ENCODE measurements at regions not wholly inside any gene's neighbourhood (a gene's known extent, or its start where the extent isn't known, plus 50 kb on each side); places are given as distances from the start of the nearest gene placed in this dataset.
"Not testable (repeated sequence)": the region's sequence is repeated elsewhere in the genome, so short reads cannot be mapped to it uniquely, and the experiment has no call there.

DNA sequence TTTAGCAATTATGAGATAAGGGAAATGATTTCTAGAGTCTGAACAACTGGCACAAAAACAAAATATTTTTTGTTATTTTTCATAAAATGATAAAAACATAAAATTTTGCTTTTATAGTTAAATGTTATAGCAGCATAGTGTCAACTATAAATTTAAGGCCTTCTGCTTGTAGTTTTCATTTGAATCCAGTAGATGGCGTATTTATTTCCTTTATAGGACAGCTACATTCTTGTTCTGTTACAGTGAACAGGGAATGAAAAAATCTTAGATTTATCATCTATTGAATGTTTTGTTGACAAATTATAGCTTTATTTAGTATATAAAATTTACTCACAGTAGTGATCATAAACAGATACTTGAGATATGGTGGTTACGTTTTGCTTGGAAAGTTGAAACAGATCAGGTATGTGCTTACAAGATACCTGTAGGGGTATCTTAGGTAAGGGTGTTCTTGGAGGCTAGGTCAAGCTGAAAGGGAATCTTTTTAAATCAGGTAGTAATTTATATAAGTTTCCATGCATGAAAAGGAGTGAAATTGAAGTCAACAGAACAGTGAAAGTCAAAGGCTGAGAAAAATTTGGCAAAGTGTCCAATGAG, 239.3 kb upstream of the GRIN3A start:
- DNase-seq (ENCODE audit: low read depth): peak; percentile 24

DNA sequence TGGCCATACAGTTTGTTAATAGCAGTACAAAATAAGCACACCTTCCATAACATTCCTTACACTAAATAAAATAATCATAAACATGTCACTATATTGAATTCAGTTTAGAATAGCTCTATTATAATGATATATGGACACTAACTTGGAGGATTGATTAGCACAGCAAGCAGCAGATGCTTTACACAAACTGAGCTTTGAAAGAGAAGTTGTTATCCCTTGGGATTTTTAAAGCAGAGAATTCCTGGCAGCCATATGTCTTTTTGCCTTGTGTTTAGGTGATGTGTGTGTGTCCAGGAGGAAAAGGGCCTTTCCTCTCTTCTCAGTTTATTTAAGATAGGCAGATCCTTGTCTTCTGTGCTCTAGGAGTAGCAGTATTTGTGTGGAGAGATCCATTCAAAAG, 232.2 kb upstream of the GRIN3A start:
- DNase-seq (ENCODE audit: low read depth): no peak

DNA sequence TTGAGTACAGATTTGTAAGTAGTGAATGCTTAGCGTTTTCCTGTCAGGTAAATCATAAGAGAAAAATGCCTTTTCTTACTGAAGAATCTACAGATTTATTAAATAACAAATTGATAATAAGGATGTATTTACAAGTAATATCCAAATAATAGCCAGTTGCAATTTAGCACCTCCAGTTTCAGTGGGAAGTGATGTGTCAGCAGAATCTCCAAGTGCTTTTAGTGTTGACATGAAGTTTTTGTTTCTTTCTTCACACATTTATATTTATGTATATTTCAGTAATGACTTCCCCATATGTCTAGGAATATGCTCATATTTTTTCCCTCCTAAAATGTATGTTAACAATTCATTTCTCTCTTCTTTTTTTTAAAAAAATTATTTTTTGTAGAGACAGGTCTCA, 229.9 kb upstream of the GRIN3A start:
- DNase-seq (ENCODE audit: low read depth): no peak

DNA sequence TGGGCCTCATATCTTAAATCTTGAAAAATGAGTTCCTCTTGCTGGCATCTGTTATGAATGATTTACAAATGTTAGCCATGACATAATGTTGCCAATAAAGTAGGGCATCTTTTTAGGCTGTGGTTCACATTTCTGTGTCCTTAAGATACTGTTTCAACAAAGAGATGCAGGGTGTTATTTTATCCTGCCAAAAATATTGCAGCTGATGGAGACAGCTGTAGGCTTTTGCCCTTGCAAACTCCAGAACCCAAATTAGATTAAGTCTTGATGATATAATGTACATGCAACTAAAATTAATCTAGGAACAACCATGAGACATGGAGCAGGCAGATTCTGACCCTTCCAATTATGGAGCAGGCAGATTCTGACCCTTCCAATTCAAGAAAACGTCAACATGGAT, 228.2 kb upstream of the GRIN3A start:
- DNase-seq (ENCODE audit: low read depth): no peak

DNA sequence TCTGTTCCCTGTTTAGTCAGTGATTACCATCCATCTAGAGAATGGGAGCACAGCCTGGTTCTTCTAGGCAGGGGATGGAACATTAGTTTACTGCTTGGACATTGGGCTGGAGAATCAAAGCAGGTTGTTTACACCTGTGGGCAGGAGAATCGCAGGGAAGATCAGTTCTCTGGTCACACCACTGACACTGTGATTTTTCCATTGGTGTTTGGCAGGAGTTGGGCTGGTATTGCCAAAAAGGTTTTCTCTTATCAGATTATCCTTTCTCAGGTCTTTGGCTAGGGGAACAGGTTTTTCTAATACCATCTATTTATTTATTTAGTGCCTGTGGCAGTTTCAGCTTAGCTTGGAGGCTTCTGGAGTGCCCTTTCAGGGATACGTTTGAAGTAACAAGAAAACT, 219.3 kb upstream of the GRIN3A start:
- DNase-seq (ENCODE audit: low read depth): no peak

DNA sequence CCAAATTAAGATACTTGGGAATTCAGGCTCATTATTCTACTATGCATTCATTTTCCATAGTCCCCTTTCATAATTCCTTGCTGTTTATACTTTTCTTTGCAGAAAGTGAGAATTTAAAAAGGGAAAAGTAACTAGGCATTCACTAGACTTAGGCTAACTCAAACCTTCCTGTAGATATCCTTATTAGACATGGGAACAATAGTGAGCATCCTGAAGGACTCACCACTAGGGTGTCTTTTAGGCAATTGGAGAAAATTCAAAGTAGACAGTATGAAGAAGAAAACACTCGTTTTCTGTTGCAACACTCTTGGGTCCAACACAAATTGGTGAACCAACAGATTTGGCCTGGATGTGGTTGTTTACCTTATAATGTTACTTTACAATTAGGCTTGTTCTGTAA, 213.2 kb upstream of the GRIN3A start:
- no peak for DNase-seq (ENCODE audit: low read depth)

DNA sequence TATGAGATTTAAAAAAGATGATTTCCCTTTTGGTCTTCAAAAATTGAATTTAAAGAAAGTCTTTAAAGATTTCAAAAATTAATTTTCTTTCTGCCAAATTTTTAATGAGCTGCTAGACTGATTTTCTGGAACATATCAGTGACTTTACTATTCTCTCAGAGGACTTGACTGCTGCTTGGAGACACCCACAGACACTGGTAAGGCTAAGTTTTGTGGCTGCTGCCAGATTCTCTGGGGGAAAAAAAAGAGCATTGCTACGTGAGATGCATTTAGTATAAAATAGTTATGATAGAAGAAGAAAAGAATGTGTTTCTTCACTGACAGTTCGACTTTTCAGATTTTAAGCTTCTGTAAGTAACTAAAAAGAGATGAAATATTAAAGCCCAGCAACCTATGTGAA, 193.3 kb upstream of the GRIN3A start:
- no peak for DNase-seq (ENCODE audit: low read depth)

DNA sequence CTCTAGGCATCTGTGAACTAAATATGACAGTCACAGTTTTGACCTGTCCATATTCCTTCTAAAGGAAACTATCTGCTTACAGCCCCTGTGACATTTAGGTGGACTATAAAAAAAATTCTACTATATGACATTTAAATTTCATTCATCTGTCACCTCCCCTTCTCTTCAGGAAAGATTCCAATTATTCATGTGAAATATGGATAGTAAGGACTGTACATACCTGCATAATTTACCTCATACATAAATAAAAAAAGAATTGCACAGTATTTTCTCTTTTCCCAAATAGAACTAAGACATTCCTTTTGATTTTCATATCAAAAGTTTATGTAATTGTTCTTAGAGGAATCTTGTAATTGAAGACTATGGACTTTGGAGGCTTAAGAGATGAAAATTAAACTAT, 192.3 kb upstream of the GRIN3A start:
- no peak for DNase-seq (ENCODE audit: low read depth)

DNA sequence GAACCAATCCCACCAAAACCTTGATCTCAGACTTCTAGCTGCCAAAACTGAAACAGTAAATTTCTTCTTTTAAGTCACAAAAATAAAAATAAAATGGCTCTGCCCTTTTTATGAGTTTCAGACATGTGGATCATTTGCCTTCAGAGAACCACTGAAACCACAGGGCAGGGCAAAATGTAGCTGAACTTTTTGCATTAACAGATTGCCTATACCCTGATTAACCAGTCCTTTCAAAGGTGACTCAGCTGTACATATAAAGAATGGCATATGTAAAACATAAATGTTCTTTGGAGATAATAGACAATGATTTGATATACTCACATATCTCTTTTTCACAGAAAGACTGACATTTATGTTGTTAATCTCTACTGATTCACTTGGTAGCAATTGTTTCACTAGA, 187.1 kb upstream of the GRIN3A start:
- no peak for DNase-seq (ENCODE audit: low read depth)

DNA sequence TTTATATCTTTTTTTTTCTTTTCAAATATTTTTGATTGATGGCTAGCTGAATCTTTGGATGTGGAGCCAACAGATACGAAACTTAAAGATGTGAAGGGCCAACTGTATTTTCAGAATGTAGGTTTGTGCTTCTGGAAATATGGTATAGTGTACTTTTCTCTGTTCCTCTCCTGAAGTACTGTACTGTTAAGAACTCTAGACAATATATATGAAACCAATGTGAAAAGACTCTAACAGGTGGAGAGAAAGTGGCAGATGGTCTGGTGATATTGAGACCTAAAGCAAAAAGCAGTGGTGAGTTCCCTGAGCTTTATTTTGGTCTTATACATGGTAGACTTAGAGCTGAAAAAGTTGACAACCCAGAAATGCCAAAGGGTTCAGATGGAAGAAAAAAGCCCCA, 185.0 kb upstream of the GRIN3A start:
- DNase-seq (ENCODE audit: low read depth): no peak

DNA sequence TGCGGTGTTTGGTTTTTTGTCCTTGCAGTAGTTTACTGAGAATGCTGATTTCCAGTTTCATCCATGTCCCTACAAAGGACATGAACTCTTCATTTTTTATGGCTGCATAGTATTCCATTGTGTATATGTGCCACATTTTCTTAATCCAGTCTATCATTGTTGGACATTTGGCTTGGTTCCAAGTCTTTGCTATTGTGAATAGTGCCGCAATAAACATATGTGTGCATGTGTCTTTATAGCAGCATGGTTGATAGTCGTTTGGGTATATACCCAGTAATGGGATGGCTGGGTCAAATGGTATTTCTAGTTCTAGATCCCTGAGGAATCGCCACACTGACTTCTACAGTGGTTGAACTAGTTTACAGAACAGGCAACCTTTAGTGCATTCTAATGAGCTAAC, 178.5 kb upstream of the GRIN3A start:
- DNase-seq (ENCODE audit: low read depth): not testable (repeated sequence)

DNA sequence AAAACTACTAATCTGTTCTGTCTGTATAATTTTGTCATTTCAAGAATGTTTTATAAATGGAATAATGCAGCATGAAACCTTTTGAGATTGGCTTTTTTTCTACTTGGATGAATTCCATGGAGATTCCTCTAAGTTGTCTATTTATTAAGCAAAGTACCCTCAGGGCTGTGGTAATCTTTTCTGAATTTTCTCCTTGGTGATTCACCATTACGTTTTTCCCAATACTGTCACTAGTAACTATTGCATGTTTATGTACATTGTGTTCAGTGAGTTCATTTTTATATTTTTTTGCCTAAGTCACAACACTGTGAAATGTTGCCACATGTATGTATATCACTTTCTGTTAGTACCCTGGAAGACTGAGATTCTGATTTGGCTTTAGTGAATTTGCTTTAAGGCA, 177.0 kb upstream of the GRIN3A start:
- no peak for DNase-seq (ENCODE audit: low read depth)

DNA sequence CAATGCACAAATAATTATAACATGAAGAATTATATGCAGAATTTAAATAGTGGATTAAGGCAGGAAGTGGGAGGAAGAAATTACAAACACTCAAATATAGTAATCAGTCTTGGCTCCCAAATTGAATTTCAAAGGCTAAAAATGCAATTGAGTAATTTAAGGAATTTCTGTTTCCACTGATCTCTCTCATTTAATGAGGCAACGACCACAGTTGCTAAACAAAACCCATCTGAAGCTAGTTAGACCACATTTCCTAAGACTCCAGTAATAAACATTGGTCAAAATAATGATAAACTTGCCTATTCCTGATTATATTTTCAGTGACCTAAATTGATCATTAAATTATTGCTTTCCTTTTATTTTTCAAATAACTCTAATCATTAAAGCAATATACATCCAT, 174.3 kb upstream of the GRIN3A start:
- no peak for DNase-seq (ENCODE audit: low read depth)

DNA sequence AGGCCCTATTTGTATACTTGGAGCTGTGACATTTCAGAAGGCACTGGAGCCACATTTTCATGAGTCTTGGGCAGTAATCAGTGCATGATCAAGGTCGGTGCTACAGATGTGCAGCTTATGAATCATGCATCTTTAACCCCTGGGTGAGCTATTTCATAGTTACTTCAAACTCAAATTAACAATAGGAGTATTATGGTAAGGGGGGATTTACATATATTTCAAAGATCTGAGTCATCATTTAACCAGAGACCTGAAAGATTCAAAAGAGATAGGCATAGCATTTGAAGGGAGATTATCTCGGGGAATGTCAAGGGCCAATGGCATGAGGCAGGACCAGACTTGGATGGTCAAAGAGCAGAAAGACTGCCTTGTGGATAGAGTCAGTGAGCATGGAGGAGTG, 169.0 kb upstream of the GRIN3A start:
- DNase-seq (ENCODE audit: low read depth): no peak

DNA sequence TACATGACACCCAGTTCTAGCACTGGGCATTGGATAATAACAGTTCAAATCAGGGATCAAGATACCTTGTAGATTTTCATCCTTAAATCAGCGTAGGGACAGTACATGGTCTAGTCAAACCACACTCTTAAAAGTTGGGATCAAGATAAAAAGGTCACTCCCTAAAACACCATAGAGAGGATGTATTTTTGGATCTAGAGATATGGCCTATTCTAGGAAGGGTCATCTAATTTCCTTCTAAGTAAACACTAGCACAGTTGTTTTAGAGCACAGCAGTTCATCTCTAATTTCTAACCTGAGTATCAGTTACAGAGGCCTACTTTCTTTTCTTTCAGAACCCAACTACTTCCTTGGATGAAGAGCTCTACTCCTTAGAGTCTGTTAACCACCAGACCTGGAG, 166.4 kb upstream of the GRIN3A start:
- no peak for DNase-seq (ENCODE audit: low read depth)

DNA sequence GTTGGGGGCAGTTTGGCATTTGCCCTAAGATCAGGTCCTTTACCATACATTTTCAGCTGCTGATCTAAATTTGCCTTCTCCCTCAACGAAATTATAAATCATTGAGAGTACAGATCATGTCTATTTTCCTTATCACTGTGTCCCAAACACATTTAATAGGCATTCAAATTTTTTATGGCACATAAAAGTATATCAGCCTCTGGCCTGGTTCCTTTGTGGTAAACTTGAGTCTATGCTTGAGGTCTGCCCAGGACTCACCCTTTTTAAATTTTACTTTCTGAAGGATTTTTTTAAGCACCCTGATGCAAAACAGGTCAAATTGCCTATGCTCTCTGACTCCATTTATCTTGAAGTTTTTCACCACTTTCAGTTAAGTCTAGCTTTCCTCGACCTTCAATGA, 163.6 kb upstream of the GRIN3A start:
- no peak for DNase-seq (ENCODE audit: low read depth)

DNA sequence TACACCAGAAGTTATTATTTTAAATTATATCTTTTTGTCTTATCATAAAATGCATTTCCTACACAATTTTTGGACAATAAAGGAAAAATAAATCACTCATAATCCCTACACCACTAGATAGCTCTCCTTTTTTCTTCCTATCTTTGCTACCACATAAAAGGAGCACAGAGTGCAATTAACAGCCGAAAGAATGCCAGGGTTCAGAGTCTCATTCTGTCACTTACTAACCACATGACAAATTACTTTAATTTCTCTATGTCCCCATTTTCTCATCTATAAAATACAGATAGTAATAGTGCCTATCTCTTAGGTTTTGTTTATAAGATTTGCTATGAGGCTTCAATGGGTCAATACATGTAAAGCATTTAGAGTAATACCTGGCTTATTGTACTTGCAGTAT, 158.7 kb upstream of the GRIN3A start:
- DNase-seq (ENCODE audit: low read depth): no peak

DNA sequence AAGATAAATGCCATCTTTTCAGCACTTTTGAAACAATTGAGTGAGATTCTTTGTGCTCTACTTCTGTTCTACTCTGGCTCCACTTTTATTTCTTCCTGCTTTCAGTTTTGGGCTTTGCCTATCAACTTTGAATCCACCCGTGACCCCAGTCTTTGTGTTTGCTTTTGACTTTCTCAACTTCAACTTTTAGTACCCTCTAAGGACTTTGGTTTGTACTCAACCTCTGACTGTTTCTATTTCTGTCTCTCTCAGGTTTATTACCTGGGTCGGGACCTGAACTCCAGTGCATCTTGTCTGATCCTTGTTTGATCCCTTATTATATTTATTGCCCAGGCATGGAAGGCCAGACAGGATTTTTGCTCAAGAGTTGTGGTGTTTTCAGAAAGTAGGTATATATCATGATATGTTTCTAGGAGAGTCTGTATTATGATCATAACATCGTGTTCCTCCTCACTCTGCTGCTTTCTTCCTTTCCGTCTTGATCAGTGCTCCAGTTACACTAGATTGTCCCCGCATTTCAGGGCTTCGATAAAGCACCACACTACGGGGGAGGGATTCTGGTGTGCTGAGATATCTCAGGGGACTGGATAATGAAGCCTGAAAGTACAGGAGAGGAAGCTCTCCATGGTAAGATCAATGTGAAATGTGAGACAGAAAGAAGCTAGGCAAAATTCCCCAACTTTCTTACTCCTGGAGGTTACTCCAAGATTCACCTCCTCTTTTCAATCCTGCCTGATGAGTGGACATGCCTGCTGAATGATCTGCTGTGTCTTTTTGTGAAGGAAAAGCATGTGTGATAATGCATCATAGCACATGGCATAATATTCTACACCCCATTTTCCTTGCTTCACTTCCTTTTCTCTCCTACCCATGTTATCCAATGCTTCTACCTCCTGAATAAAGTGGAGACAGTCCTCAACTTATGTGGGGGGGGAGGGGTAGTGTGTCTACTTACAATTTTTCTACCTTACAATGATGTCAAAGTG, 155.5 kb upstream of the GRIN3A start:
- DNase-seq (ENCODE audit: low read depth): no peak

DNA sequence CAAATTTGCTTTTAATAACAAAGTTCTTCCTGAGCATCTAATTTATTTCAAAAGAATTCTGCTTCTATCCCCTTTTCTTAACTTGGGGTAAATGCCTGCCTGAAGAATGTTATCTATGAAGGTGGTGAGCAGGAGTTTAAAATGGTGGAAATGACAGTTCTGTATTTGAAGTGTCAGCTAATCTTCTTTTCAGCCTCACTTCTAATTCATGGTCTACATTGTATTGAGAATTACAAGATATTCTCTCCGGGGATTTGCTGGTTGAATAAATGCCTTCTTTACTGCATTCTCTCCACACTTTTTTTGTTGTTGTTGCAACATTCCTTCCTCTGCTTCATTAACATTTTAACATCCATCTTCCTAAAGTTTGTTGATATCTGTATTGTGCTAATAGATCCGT, 143.1 kb upstream of the GRIN3A start:
- DNase-seq (ENCODE audit: low read depth): no peak

DNA sequence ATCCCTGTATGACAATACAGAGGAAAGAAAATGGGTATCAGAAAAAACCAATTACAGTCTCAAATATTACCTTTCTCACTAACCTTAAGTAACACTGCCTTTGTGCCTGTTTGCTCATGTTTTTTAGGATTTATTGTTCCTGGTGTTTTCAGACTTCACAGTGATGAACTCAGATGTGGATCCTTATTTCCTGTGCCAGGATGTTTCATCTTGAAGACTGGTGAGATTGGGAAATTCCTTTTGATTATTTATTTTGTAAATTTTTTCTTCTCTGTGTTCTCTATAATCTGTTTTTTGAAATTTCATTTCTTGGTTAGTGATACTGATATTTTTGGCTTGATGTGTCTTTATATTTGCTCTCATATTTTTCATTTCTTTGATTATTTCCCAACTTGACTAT, 142.4 kb upstream of the GRIN3A start:
- no peak for DNase-seq (ENCODE audit: low read depth)

DNA sequence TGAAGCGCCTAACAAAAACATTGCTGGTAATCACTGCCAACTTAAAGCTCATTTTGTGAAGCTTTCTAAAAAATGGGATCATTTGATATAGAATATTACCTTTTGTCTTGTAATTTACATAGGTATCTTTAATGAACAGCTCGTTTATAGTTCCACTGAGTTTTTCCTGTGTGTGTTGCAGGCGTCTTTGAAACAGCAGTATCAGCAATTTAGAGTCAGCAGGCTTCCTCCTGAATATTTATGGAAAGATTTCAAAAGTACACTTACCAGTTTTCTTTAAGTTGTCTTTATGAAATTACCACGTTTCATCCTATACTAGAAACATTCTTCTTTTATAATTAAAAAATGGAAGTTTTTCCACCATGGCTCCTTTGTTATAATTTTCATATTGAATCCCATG, 140.3 kb upstream of the GRIN3A start:
- no peak for DNase-seq (ENCODE audit: low read depth)

DNA sequence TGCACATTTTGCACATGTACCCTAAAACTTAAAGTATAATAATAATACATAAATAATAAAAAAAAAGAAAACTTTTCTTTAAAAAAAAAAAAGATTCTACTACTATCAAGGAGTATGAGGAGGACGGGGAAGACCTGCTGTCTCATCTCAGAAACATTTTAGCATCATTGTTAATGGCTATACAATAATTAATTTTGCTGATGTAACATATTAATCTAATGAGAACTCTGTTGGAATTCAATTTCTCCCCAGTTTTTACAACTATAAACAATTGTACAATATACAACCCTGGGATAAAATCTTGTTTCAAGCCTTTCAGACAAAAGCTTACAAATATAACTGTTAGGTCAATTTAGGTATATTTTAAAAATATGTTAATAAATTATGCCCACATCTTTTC, 139.0 kb upstream of the GRIN3A start:
- no peak for DNase-seq (ENCODE audit: low read depth)

DNA sequence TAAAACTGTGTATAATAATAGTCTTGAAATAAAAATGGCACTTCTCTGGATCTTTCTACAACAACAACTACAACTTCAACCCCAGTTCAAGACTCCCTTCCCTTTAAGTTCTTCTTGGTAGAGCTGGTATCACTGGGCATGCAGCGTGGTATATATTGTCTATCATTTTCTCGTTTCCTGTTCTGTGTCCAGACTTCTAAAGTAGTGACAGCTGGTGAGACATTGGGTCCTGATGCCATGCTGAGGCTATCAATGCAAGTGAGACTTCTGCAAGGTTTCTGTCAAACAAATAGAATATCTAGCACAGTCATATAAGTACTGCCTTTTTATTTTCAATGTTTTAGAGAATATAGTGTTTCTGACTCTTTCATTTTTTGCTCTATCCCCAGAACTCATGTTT, 123.0 kb upstream of the GRIN3A start:
- DNase-seq (ENCODE audit: low read depth): no peak

DNA sequence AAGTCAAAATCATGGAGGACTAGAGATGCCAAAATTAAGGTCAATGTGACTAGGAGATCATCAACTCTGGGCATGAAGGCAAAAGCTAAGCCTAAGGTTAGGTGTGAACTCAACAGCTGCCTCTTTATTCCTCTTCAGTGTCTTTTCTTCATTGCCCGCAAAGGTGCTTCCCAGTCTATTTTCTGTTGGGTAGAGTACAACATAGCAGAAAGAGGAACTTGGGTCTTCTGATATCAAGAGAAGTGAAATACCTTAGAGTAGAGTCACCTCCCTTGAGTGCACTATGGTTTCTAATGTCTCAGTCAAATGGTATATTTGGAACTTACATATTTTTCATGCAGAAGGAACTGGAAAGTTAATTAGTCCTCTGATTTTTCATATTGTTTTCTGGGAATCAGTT, 122.5 kb upstream of the GRIN3A start:
- no peak for DNase-seq (ENCODE audit: low read depth)
